SK-N-SH treated with all-trans-retinoic acid at 6 μM for 48 hours (cell line): ENCODE measurements at regions not wholly inside any gene's neighbourhood (a gene's known extent, or its start where the extent isn't known, plus 50 kb on each side); places are given as distances from the start of the nearest gene placed in this dataset.

Experiments used
- ATAC-seq: fragments of 200-7000 bp; cut with Tn5 transposase; 3 replicates; pipeline ENCODE4 v1.9.1; 2020; ENCODE audit warnings: mild to moderate bottlenecking, moderate library complexity
- ARNTL ChIP-seq: fragments of 450-650 bp; formaldehyde crosslinking; IDR thresholded peaks from 2 replicates; pipeline ENCODE4 v1.5.0; 2020; ENCODE audit warnings: low read depth, mild to moderate bottlenecking, moderate library complexity, borderline replicate concordance
- CSDC2 ChIP-seq: fragments of 250-450 bp; sonication (Bioruptor Pico); IDR thresholded peaks from 2 replicates; pipeline ENCODE4 v1.5.0; 2020; ENCODE audit warnings: mild to moderate bottlenecking, moderate library complexity
- ESRRG ChIP-seq: fragments of 250-450 bp; sonication (Bioruptor Pico); IDR thresholded peaks from 2 replicates; pipeline ENCODE4 v1.6.1; 2021; ENCODE audit warnings: mild to moderate bottlenecking
- GLIS3 ChIP-seq: fragments of 250-450 bp; sonication (Bioruptor Pico); IDR thresholded peaks from 2 replicates; pipeline ENCODE4 v1.5.0; 2020; ENCODE audit warnings: mild to moderate bottlenecking, moderate library complexity
- ISL1 ChIP-seq: fragments of 250-450 bp; sonication (Bioruptor Pico); IDR thresholded peaks from 2 replicates; pipeline ENCODE4 v2.1.2; 2022; ENCODE audit warnings: mild to moderate bottlenecking, moderate library complexity
- OSR1 ChIP-seq: fragments of 250-450 bp; sonication (Bioruptor Pico); IDR thresholded peaks from 2 replicates; pipeline ENCODE4 v1.8.0; 2022; ENCODE audit warnings: moderate library complexity, mild to moderate bottlenecking, inconsistent platforms
- PPARA ChIP-seq: fragments of 250-450 bp; sonication (Bioruptor Pico); IDR thresholded peaks from 2 replicates; pipeline ENCODE4 v1.5.0; 2020; ENCODE audit warnings: mild to moderate bottlenecking, borderline replicate concordance
- RARB ChIP-seq: fragments of 250-450 bp; sonication (Bioruptor Pico); IDR thresholded peaks from 2 replicates; pipeline ENCODE4 v1.8.0; 2021; ENCODE audit warnings: mild to moderate bottlenecking, moderate library complexity
- SNAI2 ChIP-seq: fragments of 250-450 bp; sonication (Bioruptor Pico); IDR thresholded peaks from 2 replicates; pipeline ENCODE4 v1.5.0; 2020; ENCODE audit warnings: mild to moderate bottlenecking, moderate library complexity
- TCF4 ChIP-seq: fragments of 250-450 bp; sonication (Bioruptor Pico); IDR thresholded peaks from 2 replicates; pipeline ENCODE4 v1.8.0; 2021; ENCODE audit warnings: mild to moderate bottlenecking, moderate library complexity, borderline replicate concordance
- TOX ChIP-seq: fragments of 250-450 bp; sonication (Bioruptor Pico); IDR thresholded peaks from 2 replicates; pipeline ENCODE4 v1.8.0; 2021; ENCODE audit warnings: mild to moderate bottlenecking, moderate library complexity, borderline replicate concordance
- ZC3H10 ChIP-seq: fragments of 250-450 bp; sonication (Bioruptor Pico); IDR thresholded peaks from 2 replicates; pipeline ENCODE4 v1.5.1; 2021; ENCODE audit warnings: mild to moderate bottlenecking, moderate library complexity
- ZFP30 ChIP-seq: fragments of 450-650 bp; formaldehyde crosslinking; IDR thresholded peaks from 2 replicates; pipeline ENCODE4 v1.5.0; 2022; ENCODE audit warnings: mild to moderate bottlenecking, moderate library complexity
- ZNF565 ChIP-seq: fragments of 450-650 bp; formaldehyde crosslinking; conservative IDR thresholded peaks from 2 replicates; pipeline ENCODE4 v1.5.0; 2020; ENCODE audit warnings: low read depth, mild to moderate bottlenecking, moderate library complexity
- ZNF70 ChIP-seq: fragments of 450-650 bp; formaldehyde crosslinking; IDR thresholded peaks from 2 replicates; pipeline ENCODE4 v1.5.0; 2020; ENCODE audit warnings: mild to moderate bottlenecking, moderate library complexity
- ZNF8 ChIP-seq: fragments of 450-650 bp; formaldehyde crosslinking; IDR thresholded peaks from 2 replicates; pipeline ENCODE4 v1.5.0; 2020; ENCODE audit warnings: mild to moderate bottlenecking, moderate library complexity
- TF ChIP-seq, protein P1 (sequence below): fragments of 250-450 bp; sonication (Bioruptor Pico); IDR thresholded peaks from 2 replicates; pipeline ENCODE4 v1.8.0; 2021; ENCODE audit warnings: low read depth, mild to moderate bottlenecking, moderate library complexity, borderline replicate concordance
- TF ChIP-seq, protein P2 (sequence below): fragments of 250-450 bp; sonication (Bioruptor Pico); IDR thresholded peaks from 2 replicates; pipeline ENCODE4 v1.5.0; 2020; ENCODE audit warnings: mild to moderate bottlenecking, moderate library complexity
- TF ChIP-seq, protein P3 (sequence below): fragments of 250-450 bp; sonication (Bioruptor Pico); IDR thresholded peaks from 2 replicates; pipeline ENCODE4 v1.8.0; 2020; ENCODE audit warnings: mild to moderate bottlenecking, moderate library complexity, borderline replicate concordance
- TF ChIP-seq, protein P4 (sequence below): fragments of 250-450 bp; sonication (Bioruptor Pico); IDR thresholded peaks from 2 replicates; pipeline ENCODE4 v1.5.1; 2021; ENCODE audit warnings: mild to moderate bottlenecking, moderate library complexity

DNA sequence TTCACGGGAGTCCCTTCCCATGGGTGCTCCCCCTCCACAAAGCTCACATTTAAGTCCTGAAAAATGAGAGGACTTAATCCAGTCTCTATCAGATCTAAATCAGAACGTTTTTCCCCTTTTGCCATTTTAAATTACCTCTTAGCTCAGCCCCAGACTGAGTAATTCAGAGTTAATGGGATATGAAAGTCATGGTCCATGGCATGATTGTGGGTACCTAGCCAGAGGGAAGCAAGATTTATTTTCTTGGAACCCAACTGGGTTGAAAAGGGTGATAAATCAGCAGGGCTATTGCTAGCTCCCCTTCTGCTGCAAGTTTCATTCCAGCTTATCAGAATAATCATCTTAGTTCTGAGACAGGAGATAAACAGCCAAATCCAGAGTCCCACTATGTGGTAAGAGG, 320.2 kb upstream of the CHD6 start (continued):
- TF ChIP-seq, protein P1, sequence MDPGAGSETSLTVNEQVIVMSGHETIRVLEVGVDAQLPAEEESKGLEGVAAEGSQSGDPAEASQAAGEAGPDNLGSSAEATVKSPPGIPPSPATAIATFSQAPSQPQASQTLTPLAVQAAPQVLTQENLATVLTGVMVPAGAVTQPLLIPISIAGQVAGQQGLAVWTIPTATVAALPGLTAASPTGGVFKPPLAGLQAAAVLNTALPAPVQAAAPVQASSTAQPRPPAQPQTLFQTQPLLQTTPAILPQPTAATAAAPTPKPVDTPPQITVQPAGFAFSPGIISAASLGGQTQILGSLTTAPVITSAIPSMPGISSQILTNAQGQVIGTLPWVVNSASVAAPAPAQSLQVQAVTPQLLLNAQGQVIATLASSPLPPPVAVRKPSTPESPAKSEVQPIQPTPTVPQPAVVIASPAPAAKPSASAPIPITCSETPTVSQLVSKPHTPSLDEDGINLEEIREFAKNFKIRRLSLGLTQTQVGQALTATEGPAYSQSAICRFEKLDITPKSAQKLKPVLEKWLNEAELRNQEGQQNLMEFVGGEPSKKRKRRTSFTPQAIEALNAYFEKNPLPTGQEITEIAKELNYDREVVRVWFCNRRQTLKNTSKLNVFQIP, result no peak
- TF ChIP-seq RARB (CRISPR knock-in tag) (no peak), SNAI2 (CRISPR knock-in tag) (no peak), ZNF565 (CRISPR knock-in tag) (no peak), ESRRG (no peak)

DNA sequence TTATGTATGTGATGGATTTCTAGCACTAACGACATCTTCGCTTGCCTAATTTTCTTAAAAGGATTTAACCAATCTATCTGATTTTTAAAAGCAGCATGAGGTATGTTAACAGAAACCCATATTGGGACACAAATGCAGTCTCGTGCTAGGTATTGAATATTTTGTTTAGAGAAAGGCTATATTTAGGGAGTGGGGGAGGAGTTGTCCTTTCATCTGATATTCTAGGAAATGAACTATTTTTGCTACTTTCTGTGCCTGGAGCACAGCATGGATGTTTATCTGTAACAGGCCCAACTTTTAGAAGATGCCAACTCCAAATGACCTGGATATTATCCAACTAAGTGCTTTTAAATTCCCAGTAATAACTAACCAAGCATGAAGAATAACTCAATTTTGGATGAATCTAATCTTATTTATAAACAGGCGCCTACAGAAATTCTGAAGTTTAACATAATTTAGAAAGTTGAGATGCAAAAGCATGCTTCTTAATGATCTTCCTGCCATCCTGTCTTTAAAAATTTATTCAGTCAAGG, 317.1 kb upstream of the CHD6 start:
- TF ChIP-seq, protein P2, sequence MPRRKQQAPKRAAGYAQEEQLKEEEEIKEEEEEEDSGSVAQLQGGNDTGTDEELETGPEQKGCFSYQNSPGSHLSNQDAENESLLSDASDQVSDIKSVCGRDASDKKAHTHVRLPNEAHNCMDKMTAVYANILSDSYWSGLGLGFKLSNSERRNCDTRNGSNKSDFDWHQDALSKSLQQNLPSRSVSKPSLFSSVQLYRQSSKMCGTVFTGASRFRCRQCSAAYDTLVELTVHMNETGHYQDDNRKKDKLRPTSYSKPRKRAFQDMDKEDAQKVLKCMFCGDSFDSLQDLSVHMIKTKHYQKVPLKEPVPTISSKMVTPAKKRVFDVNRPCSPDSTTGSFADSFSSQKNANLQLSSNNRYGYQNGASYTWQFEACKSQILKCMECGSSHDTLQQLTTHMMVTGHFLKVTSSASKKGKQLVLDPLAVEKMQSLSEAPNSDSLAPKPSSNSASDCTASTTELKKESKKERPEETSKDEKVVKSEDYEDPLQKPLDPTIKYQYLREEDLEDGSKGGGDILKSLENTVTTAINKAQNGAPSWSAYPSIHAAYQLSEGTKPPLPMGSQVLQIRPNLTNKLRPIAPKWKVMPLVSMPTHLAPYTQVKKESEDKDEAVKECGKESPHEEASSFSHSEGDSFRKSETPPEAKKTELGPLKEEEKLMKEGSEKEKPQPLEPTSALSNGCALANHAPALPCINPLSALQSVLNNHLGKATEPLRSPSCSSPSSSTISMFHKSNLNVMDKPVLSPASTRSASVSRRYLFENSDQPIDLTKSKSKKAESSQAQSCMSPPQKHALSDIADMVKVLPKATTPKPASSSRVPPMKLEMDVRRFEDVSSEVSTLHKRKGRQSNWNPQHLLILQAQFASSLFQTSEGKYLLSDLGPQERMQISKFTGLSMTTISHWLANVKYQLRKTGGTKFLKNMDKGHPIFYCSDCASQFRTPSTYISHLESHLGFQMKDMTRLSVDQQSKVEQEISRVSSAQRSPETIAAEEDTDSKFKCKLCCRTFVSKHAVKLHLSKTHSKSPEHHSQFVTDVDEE, result 0 out of 2 replicates have a peak, but pooled peaks have one; percentile 41
- TF ChIP-seq ESRRG, result no peak
- no peak for TF ChIP-seq OSR1 (CRISPR knock-in tag)
- TF ChIP-seq ISL1 (CRISPR knock-in tag), result no peak
- TF ChIP-seq ZFP30 (CRISPR knock-in tag), result no peak
- TF ChIP-seq TCF4 (CRISPR knock-in tag), result peak; percentile 62
- ATAC-seq, result no peak

DNA sequence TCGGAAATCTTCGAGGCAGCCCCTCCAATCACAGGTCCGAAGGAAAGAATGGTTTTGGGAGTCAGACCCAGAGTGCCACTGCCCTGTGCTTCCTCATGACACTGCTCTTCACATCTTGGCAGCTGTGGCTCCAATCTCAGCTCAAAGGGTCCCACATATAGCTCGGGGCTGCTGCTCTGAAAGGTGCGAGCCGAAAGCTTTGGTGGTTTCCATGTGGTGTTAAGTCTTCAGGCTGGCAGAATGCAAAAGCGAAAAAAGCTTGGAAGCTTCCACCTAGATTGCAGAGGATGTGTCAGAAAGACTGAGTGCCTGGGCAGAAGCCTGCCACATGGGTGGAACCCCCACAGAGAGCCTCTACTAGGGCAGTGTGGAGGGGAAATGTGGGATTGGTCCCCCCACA, 314.3 kb upstream of the CHD6 start:
- TF ChIP-seq TOX (CRISPR knock-in tag), result no peak
- TF ChIP-seq, protein P3, sequence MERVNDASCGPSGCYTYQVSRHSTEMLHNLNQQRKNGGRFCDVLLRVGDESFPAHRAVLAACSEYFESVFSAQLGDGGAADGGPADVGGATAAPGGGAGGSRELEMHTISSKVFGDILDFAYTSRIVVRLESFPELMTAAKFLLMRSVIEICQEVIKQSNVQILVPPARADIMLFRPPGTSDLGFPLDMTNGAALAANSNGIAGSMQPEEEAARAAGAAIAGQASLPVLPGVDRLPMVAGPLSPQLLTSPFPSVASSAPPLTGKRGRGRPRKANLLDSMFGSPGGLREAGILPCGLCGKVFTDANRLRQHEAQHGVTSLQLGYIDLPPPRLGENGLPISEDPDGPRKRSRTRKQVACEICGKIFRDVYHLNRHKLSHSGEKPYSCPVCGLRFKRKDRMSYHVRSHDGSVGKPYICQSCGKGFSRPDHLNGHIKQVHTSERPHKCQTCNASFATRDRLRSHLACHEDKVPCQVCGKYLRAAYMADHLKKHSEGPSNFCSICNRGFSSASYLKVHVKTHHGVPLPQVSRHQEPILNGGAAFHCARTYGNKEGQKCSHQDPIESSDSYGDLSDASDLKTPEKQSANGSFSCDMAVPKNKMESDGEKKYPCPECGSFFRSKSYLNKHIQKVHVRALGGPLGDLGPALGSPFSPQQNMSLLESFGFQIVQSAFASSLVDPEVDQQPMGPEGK, result no peak
- TF ChIP-seq RARB (CRISPR knock-in tag), result no peak
- TF ChIP-seq ZNF70 (CRISPR knock-in tag), result no peak
- TF ChIP-seq GLIS3, result no peak
- no peak for TF ChIP-seq SNAI2 (CRISPR knock-in tag)
- TF ChIP-seq, protein P2, result no peak
- TF ChIP-seq ZNF8 (CRISPR knock-in tag), result no peak
- TF ChIP-seq, protein P1, result no peak
- TF ChIP-seq ESRRG, result no peak
- no peak for TF ChIP-seq ZC3H10
- no peak for TF ChIP-seq ARNTL (CRISPR knock-in tag)

DNA sequence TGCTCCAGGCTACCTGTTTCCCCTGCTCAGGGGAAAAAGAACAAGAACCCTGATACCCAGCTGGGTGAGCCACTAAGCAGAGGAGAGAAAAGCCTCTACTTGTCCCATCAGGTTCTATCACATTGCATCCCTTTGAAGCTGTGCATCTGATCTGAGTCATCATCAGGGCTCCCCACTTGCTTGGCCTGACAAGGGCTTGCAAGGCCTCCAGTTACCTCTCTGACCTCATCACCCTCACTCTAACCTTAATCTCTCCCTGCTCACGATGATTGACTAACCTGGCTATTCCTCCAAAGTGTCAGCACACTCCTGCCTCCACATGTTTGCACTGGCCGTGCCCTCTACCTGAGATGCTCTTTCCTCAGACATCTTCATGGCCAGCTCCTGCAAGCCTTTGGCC, 309.5 kb upstream of the CHD6 start:
- ATAC-seq, result no peak
- TF ChIP-seq PPARA (CRISPR knock-in tag) (no peak), ESRRG (no peak), CSDC2 (no peak), ZNF70 (CRISPR knock-in tag) (no peak), GLIS3 (no peak), ZC3H10 (no peak), ZNF8 (CRISPR knock-in tag) (no peak), ZNF565 (CRISPR knock-in tag) (no peak)
- TF ChIP-seq, protein P4, sequence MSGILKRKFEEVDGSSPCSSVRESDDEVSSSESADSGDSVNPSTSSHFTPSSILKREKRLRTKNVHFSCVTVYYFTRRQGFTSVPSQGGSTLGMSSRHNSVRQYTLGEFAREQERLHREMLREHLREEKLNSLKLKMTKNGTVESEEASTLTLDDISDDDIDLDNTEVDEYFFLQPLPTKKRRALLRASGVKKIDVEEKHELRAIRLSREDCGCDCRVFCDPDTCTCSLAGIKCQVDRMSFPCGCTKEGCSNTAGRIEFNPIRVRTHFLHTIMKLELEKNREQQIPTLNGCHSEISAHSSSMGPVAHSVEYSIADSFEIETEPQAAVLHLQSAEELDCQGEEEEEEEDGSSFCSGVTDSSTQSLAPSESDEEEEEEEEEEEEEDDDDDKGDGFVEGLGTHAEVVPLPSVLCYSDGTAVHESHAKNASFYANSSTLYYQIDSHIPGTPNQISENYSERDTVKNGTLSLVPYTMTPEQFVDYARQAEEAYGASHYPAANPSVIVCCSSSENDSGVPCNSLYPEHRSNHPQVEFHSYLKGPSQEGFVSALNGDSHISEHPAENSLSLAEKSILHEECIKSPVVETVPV (CRISPR knock-in tag), result no peak
- TF ChIP-seq, protein P3, result no peak
- TF ChIP-seq, protein P1, result no peak

More for the DNA sequence above, 314.3 kb upstream of the CHD6 start:
- no peak for ATAC-seq
